HS-5 (cell line): ENCODE measurements at regions not wholly inside any gene's neighbourhood (a gene's known extent, or its start where the extent isn't known, plus 50 kb on each side); places are given as distances from the start of the nearest gene placed in this dataset.
"Not testable (repeated sequence)": the region's sequence is repeated elsewhere in the genome, so short reads cannot be mapped to it uniquely, and the experiment has no call there.

Source experiments
- DNase-seq: peaks from one replicate; pipeline ENCODE4 v3.0.0-alpha.2; 2012; ENCODE audit warnings: low read depth

- DNase-seq = no peak
Measured at GRCh38 chr2:41314511-41315070, 733.2 kb upstream of the PKDCC start.

DNA sequence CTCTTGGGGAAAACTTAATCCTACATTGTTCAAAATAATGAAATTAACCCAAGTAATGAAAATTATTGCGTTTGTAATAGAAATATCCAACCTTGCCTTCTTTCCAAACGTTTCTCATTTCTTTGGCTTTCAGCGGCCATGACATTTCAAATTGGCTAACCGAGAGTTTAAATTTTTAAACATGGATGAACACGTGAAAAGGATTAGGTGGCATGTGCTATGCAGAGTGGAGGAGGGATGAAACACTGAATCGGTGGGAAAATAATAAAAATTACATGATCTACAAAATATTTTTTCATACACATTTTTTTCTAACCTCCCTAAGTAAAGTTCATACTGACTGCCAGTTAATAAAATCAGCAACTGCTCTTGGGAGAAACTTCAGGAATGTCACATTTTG, 728.4 kb upstream of the PKDCC start:
- no peak for DNase-seq

DNA sequence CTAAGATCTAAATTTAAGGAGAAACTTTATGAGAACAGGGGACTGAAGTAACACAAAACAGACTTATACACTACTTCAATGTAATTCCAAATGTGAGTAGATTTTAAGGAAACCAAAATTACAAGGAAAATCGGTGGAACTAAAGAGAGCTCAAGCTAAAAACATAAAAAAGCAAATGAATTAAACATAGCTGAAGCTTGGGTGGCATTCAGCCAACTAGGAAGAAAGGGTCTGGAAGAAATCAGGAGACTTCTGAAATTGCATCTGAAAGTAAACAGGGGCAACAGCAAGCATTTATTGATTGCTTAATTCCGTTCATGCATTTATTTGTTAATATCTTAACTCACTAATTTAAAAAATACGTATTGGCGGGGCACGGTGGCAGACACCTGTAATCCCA, 727.3 kb upstream of the PKDCC start:
- DNase-seq = no peak

GRCh38 chr2:41321351-41321750, 726.5 kb upstream of the PKDCC start:
- peak; percentile 18 for DNase-seq

DNA sequence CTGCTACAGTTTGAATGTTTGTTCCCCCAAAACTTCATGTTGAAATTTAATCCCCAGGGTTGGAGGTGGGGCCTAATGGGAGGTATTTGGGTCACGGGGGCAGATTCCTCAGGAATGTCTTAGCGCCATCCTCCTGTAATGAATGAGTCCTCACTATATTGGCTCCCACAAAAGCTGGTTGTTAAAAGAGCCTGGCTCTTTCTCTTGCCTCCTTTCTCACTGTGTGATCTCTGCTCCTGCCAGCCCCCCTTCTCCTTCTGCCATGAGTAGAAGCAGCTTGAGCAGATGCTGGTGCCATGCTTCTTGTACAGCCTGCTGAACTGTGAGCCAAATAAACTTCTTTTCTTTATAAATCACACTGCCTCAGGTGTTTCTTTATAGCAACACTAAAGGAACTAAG, 721.0 kb upstream of the PKDCC start:
- no peak for DNase-seq

DNA sequence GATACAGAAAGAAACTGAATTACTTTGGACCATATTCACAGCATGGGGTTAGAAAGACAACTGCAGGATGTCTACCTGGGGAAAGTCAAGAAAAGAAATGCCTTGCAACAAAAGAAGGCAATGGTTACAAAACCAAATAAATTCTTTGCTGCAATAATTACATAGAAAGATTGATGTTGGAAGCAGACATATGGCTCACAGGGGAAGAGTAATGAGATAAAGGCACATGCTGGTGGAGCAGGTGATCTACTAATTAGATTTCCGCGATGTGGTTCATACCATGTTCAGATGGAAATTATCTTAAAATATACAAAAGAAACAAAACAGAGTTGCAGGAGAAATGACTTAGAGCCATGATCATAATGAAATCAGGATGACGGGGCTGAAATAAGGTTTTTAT, 718.8 kb upstream of the PKDCC start:
- no peak for DNase-seq

- DNase-seq = no peak
Measured at GRCh38 chr2:41334159-41334558, 713.7 kb upstream of the PKDCC start.

DNA sequence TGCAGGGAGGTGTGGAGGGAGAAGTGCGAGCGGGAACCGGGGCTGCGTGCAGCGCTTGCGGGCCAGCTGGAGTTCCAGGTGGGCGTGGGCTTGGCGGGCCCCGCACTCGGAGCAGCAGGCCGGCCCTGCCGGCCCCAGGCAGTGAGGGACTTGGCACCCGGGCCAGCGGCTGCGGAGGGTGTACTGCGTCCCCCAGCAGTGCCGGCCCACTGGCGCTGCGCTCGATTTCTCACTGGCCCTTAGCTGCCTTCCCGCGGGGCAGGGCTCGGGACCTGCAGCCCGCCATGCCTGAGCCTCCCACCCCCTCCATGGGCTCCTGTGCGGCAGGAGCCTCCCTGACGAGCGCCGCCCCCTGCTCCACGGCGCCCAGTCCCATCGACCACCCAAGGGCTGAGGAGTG, 712.2 kb upstream of the PKDCC start:
- not testable (repeated sequence) for DNase-seq

DNA sequence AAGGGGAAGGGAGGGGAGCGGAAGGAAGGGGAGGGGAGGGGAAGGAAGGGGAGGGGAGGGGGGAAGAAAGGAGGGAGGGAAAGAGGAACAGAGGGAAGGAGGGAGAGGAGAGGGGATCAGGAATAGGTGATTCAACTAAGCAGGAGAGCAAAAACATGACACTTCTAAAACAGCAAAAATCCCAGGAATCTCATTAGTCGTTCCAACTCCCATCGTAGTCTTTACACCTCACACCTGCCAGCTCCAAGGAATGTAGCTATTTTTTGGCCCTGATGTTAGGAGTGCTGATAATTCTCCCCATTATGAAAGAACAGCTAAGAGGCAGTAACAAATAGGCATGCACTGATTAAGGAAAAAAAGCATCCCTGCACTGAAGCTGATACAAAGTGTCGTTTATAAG, 709.9 kb upstream of the PKDCC start:
- no peak for DNase-seq

GRCh38 chr2:41344529-41344928, 703.3 kb upstream of the PKDCC start:
- DNase-seq = no peak

GRCh38 chr2:41353060-41353459, 694.8 kb upstream of the PKDCC start:
- DNase-seq = no peak

DNA sequence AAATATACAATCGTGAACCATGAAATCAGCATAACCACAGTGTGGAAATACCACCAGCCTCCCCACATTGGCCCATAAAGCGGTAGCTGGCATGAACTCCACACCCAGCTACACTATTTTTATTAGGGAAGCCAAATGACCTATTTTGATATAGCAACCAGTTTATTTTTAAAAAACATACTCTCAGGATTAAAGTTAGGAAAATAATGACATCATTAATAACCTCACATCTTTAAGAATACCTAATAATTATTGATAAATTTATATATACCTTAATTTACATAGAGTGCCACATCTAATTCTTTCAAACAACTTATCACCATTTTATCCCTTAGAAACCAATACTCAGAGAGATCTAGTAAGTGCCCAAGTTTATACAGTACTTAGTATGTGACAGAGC, 692.0 kb upstream of the PKDCC start:
- no peak for DNase-seq

DNA sequence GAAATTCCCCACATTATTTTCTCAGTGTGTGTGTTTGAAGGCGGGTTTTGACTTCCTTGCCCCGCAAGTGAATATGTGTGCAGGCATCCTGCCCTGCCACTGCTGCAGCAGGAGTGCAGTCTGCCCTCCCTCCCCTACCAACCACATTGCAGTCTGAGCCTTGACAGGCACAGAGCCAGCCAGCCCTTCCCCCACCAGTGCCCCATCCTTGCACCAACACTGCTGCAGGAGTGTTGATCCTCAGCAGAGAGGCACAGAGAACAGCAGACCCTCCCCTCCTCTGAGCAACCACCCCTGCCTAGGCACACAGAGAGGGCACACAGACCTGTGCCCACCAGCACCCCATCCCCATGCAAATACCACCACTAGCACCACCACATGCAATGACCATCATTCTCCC, 683.0 kb upstream of the PKDCC start:
- DNase-seq = no peak

DNA sequence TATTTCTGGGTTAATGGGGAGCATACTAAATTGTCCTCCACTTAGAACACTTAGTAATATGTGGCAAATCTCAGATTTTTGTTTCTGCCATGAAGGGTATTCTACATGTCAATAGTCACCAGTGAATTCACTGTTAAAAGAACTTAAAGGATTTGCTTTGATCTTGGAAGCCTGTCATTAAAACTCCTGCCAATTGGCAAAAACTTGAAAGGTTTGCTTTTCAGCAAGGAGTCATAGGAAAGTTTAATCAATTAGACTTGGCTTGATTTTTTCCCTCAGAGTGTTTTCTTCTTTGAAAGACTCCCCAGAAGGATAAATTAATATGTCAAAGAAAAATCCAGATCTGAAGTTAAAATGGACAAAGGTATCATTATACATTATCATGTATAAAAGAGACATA, 671.9 kb upstream of the PKDCC start:
- no peak for DNase-seq

- no peak for DNase-seq
Measured at GRCh38 chr2:41377837-41378236, 670.0 kb upstream of the PKDCC start.

DNA sequence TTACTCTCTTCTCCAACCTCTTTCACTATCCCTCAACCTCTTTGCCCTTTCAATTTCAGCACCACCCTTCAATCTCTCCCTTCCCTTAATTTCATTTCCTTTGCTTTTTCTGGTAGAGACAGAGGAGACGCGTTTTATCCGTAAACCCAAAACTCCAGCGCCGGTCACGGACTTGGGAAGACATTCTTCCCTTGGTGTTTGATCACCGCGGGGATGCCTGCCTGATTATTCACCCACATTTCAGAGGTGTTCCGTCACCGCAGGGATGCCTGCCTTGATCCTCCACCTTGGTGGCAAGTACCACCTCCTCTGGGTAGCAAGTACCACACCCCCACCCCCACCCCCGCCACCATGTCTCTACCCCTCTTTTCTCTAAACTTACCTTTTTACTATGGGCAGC, 669.4 kb upstream of the PKDCC start:
- no peak for DNase-seq

DNA sequence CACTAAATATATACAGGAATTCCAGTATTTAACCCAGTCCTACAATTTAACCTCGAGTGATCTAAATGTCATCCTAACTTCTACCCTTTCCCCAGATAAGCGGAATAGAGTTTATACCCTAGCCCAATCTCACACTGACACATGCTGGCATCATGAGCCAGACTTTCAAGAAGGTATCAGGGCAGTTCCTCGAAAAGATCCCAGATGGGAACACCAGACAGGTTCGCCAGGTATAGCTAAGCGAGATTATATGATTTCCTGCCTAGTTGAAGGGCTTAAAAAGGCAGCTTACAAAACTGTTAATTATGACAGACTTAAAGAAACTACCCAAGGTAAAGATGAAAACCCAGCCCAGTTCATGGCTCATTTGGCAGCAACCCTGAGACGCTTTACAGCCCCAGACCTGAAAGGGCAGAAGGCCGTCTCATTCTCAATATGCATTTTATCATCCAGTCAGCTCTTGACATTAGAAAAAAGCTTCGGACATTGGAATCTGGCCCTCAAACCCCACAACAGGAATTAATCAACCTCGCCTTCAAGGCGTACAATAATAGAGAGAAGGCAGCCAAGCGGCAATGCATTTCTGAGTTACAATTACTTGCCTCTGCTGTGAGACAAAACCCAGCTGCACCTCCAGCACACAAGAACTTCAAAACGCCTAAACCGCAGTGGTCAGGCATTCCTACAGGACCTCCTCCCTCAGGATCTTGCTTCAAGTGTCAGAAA, 668.2 kb upstream of the PKDCC start:
- DNase-seq = no peak

DNA sequence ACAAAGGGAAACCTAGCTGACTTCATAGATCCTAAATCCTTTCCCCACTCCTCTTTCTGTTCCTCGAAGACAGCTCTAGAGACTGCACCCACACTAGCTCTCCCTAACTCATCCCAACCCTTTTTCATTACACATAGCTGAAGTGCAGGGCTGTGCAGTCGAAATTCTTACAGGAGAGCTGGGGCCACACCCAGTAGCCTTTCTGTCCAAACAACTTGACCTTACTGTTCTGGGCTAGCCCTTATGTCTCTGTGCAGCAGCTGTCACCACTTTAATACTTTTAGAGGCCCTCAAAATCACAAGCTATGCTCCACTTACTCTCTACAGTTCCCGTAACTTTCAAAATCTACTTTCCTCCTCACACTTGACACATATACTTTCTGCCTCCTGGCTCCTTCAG, 666.1 kb upstream of the PKDCC start:
- no peak for DNase-seq

DNA sequence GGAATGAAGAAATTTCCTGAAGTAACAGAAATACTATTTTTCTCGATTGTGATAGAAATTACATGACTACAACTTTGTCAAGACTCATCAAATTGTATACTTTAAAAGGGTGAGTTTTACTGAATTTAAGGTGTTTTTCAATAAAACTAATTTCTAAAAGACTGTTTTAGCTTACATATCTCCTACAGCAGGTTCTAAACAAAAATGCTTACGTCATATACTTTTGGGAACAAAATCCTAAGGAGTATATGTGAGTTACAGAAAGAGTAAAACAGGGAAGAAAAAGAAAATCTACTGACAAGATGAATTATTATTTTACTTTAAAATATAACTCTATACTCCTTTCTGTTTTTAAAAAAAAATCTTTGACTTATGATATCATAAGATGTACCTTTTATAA, 660.3 kb upstream of the PKDCC start:
- no peak for DNase-seq

GRCh38 chr2:41393621-41394020, 654.2 kb upstream of the PKDCC start:
- DNase-seq = no peak

- no peak for DNase-seq
Measured at GRCh38 chr2:41394541-41394940, 653.3 kb upstream of the PKDCC start.

DNA sequence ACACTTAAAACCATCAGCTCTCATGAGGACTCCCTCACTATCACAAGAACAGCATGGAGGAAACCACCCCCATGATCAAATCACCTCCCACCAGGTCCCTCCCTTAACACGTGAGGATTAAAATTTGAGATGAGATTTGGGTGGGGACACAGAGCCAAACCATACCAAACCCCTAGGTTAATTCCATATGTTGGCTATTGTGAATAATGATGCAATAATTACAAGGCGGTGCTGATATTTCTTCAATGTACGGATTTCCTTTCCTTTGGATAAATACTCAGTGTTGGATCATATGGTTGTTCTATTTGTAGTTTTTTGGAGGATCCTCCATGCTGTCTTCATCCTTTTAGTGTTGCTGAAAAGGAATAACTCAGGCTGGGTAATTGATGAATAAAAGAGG, 652.1 kb upstream of the PKDCC start:
- no peak for DNase-seq

DNA sequence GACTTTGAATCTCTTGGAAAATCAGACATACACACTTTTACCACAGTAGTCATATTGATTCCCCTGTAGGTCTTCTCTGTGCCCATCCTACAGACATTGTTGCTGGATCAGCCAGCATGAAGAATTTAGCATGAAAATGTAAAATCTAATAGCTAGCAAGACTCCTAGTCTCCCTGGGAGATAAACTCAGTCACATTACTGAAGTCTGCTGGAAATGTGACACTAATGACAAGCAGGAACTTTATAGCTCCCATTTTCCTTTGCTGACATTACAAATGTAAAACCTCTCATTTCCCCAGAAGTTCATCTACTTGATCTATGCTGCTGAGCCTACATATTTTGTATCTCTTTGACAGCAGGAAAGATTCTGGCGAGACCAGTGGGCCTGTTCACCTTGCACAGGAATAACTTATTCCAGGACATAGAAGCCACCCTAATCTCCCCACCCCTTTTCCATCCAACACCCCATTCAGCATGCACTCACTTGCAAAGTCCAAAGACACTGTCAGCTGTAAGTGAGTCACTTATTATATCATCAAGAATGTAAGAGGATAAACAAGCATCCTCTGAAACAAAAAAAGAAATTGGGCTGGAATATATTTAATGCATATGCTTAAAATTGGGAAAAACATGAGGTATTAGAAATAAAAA, 648.3 kb upstream of the PKDCC start:
- no peak for DNase-seq
